T-cell (primary cell): ENCODE measurements at regions not wholly inside any gene's neighbourhood (a gene's known extent, or its start where the extent isn't known, plus 50 kb on each side); places are given as distances from the start of the nearest gene placed in this dataset.
"Not testable (repeated sequence)": the region's sequence is repeated elsewhere in the genome, so short reads cannot be mapped to it uniquely, and the experiment has no call there.

Experiments
- ATAC-seq, 4 experiments: fragments of 200-7000 bp in 3 of 4; fragments of 150-1000 bp in 1 of 4; cut with Tn5 transposase; replicated peaks in 1 of 4; 1 replicate in 3 of 4; 2 replicates in 1 of 4; pipeline ENCODE4 v1.10.0; 2021; ENCODE audit warnings: moderate library complexity in 3 of 4, mild to moderate bottlenecking in 2 of 4, moderate number of reproducible peaks in 1 of 4
- CTCF ChIA-PET, 2 donors: fragments of 300-600 bp; sonication (Branson Sonifier 250); formaldehyde crosslinking; loops; one replicate each; lab custom pipeline; 2022; ENCODE audit warnings: antibody characterized with exemption in 2 of 2; lab: Charles Lee
- POLR2A ChIA-PET, 2 donors: fragments of 300-600 bp; sonication (Branson Sonifier 250); formaldehyde crosslinking; loops; one replicate each; lab custom pipeline; 2022; ENCODE audit warnings: antibody characterized with exemption in 2 of 2; lab: Charles Lee
- DNase-seq, 35 experiments: peaks; one replicate each; pipeline versions ENCODE4 v3.0.0 to v3.0.0-alpha.2; 2013 to 2023
- H3K27ac ChIP-seq: one replicate; pipeline ENCODE4 v1.5.1; 2013; ENCODE audit warnings: low read length
- H3K27me3 ChIP-seq, 2 experiments: replicated peaks in 1 of 2; 1 replicate in 1 of 2; 2 replicates in 1 of 2; pipeline versions ENCODE4 v1.6.1 to v1.7.0; 2013; ENCODE audit warnings: low read length in 1 of 2, mixed read lengths in 1 of 2; ENCODE audit not compliant: control insufficient read depth in 2 of 2, insufficient read depth in 2 of 2; ENCODE audit errors: extremely low read depth in 1 of 2
- H3K36me3 ChIP-seq, 2 donors: 1 replicate in 1 of 2; 2 replicates in 1 of 2; pipeline versions ENCODE4 v1.6.1 to v1.7.0; 2013; ENCODE audit warnings: low read length in 1 of 2; ENCODE audit not compliant: control insufficient read depth in 2 of 2, insufficient read depth in 1 of 2; ENCODE audit errors: extremely low read depth in 1 of 2
- H3K4me1 ChIP-seq, 2 experiments: 1 replicate in 1 of 2; 2 replicates in 1 of 2; pipeline versions ENCODE4 v1.6.1 to v1.7.0; 2013; ENCODE audit warnings: low read length in 2 of 2, mixed read lengths in 1 of 2; ENCODE audit not compliant: insufficient read depth in 2 of 2, control insufficient read depth in 1 of 2; ENCODE audit errors: extremely low read depth in 1 of 2
- H3K4me3 ChIP-seq, 2 donors: 1 replicate in 1 of 2; 2 replicates in 1 of 2; pipeline versions ENCODE4 v1.5.1 to v1.7.0; 2013; ENCODE audit warnings: mild to moderate bottlenecking in 2 of 2, low read length in 1 of 2, moderate library complexity in 1 of 2; ENCODE audit not compliant: control insufficient read depth in 1 of 2; ENCODE audit errors: extremely low read depth in 1 of 2
- H3K9me3 ChIP-seq: 2 replicates; pipeline ENCODE4 v1.7.0; 2013
- H3K27ac Mint-ChIP-seq, 2 donors: one replicate each; pipeline ENCODE4 v1.8.0; 2020 to 2021; ENCODE audit warnings: mild to moderate bottlenecking in 2 of 2, mixed read lengths in 2 of 2
- H3K27me3 Mint-ChIP-seq, 2 donors: one replicate each; pipeline ENCODE4 v1.8.0; 2021 to 2022; ENCODE audit warnings: mixed read lengths in 2 of 2
- H3K36me3 Mint-ChIP-seq: one replicate; pipeline ENCODE4 v1.8.0; 2021; ENCODE audit warnings: mixed read lengths
- H3K4me1 Mint-ChIP-seq, 3 donors: one replicate each; pipeline ENCODE4 v1.8.0; 2020 to 2022; ENCODE audit warnings: mixed read lengths in 3 of 3, mild to moderate bottlenecking in 1 of 3
- H3K4me3 Mint-ChIP-seq, 3 donors: one replicate each; pipeline ENCODE4 v1.8.0; 2020 to 2022; ENCODE audit warnings: mild to moderate bottlenecking in 3 of 3, mixed read lengths in 3 of 3, moderate library complexity in 3 of 3
- H3K9me3 Mint-ChIP-seq, 3 donors: one replicate each; pipeline ENCODE4 v1.8.0; 2020 to 2022; ENCODE audit warnings: mixed read lengths in 3 of 3
- WGBS: methylation state at CpG from one replicate; pipeline ENCODE4 v1.1.5; 2013; ENCODE audit warnings: missing lambda C conversion rate; ENCODE audit not compliant: insufficient coverage; 5-methylcytosine and 5-hydroxymethylcytosine counted together

GRCh38 chr14:53368711-53369201 lies 215.6 kb upstream of the DDHD1 start:
- DNase-seq (no peak), ATAC-seq (no peak)
- no peaks in the 10 kb centered on the region for H3K4me1 Mint-ChIP-seq
- ChIA-PET CTCF (interaction anchor here in 1 of 2 donors (1.2 kb wide), 1 partner anchor 10 kb away, joined by 5 read pairs; no protein-coding TSS in a partner anchor), POLR2A (no interaction called here)
- no peaks in the 10 kb centered on the region for H3K36me3 Mint-ChIP-seq
- H3K27ac Mint-ChIP-seq = no peak overlapping the region
- H3K36me3 ChIP-seq = no peaks in the 10 kb centered on the region
- H3K27me3 ChIP-seq = no peaks in the 10 kb centered on the region
- H3K4me3 ChIP-seq = no peak overlapping the region
- no peak overlapping the region for H3K27ac ChIP-seq
- no peaks in the 10 kb centered on the region for H3K9me3 ChIP-seq
- no peaks in the 10 kb centered on the region for H3K27me3 Mint-ChIP-seq
- H3K4me3 Mint-ChIP-seq = no peak overlapping the region
- no peaks in the 10 kb centered on the region for H3K9me3 Mint-ChIP-seq
- H3K4me1 ChIP-seq = no peaks in the 10 kb centered on the region

- ChIA-PET CTCF (interaction anchor here in 1 of 2 donors (1.2 kb wide), 1 partner anchor 9 kb away, joined by 5 read pairs; no protein-coding TSS in a partner anchor), POLR2A (no interaction called here)
- Histone ChIP-seq H3K36me3 (no peaks in the 10 kb centered on the region), H3K9me3 (no peaks in the 10 kb centered on the region), H3K27me3 (no peaks in the 10 kb centered on the region), H3K4me3 (no peak overlapping the region), H3K4me1 (no peaks in the 10 kb centered on the region), H3K27ac (no peak overlapping the region)
- Mint-ChIP-seq H3K27ac (no peak overlapping the region), H3K9me3 (peaks cover 0 to under 1% (median under 1%) of the 10 kb centered on the region in 3 donors), H3K4me3 (no peak overlapping the region), H3K4me1 (no peaks in the 10 kb centered on the region), H3K27me3 (no peaks in the 10 kb centered on the region), H3K36me3 (no peaks in the 10 kb centered on the region)
- DNase-seq (no peak), ATAC-seq (no peak)
- WGBS = no CpG with 5 or more reads among the region's 4 CpGs
Measured at GRCh38 chr14:53368066-53368465, 214.9 kb upstream of the DDHD1 start.

GRCh38 chr14:53367644-53368026 lies 214.5 kb upstream of the DDHD1 start:
- ATAC-seq (no peak), DNase-seq (no peak)
- Mint-ChIP-seq H3K27me3 (no peaks in the 10 kb centered on the region), H3K4me1 (no peaks in the 10 kb centered on the region), H3K9me3 (peaks cover 3 to 4% (median 4%) of the 10 kb centered on the region in 3 donors), H3K27ac (no peak overlapping the region), H3K36me3 (no peaks in the 10 kb centered on the region), H3K4me3 (no peak overlapping the region)
- no peaks in the 10 kb centered on the region for H3K9me3 ChIP-seq
- 79% methylated on average over 3 of the region's 4 CpGs for WGBS
- no peak overlapping the region for H3K4me3 ChIP-seq
- ChIA-PET POLR2A (no interaction called here), CTCF (no interaction called here)
- no peaks in the 10 kb centered on the region for H3K27me3 ChIP-seq
- H3K27ac ChIP-seq = no peak overlapping the region
- no peaks in the 10 kb centered on the region for H3K4me1 ChIP-seq
- no peaks in the 10 kb centered on the region for H3K36me3 ChIP-seq

GRCh38 chr14:53365486-53366130 lies 212.5 kb upstream of the DDHD1 start:
- no peaks in the 10 kb centered on the region for H3K9me3 ChIP-seq
- Mint-ChIP-seq H3K36me3 (no peaks in the 10 kb centered on the region), H3K9me3 (peaks cover 3 to 6% (median 4%) of the 10 kb centered on the region in 3 donors), H3K27me3 (no peaks in the 10 kb centered on the region), H3K27ac (no peak overlapping the region), H3K4me3 (no peak overlapping the region), H3K4me1 (no peaks in the 10 kb centered on the region)
- no peak overlapping the region for H3K27ac ChIP-seq
- CTCF ChIA-PET = no interaction called here
- no peaks in the 10 kb centered on the region for H3K36me3 ChIP-seq
- no CpG with 5 or more reads among the region's 3 CpGs for WGBS
- ATAC-seq = no peak
- DNase-seq = no peak
- no peak overlapping the region for H3K4me3 ChIP-seq
- H3K27me3 ChIP-seq = no peaks in the 10 kb centered on the region
- no peaks in the 10 kb centered on the region for H3K4me1 ChIP-seq
- POLR2A ChIA-PET = no interaction called here

GRCh38 chr14:53362916-53363315 lies 209.8 kb upstream of the DDHD1 start:
- H3K27ac Mint-ChIP-seq, ATAC-seq, H3K4me1 ChIP-seq, H3K36me3 Mint-ChIP-seq, H3K4me3 ChIP-seq, H3K27ac ChIP-seq, H3K27me3 Mint-ChIP-seq, CTCF ChIA-PET, H3K9me3 Mint-ChIP-seq, H3K4me3 Mint-ChIP-seq, DNase-seq, H3K27me3 ChIP-seq, H3K36me3 ChIP-seq, H3K4me1 Mint-ChIP-seq, POLR2A ChIA-PET, H3K9me3 ChIP-seq: not testable (repeated sequence)
- WGBS = no CpG with 5 or more reads among the region's 2 CpGs

GRCh38 chr14:53360829-53361228 lies 207.7 kb upstream of the DDHD1 start:
- POLR2A ChIA-PET = no interaction called here

GRCh38 chr14:53358166-53358565 lies 205.0 kb upstream of the DDHD1 start:
- ChIA-PET CTCF (no interaction called here), POLR2A (no interaction called here)
- H3K4me1 ChIP-seq = no peaks in the 10 kb centered on the region
- H3K27me3 Mint-ChIP-seq = no peaks in the 10 kb centered on the region
- H3K36me3 Mint-ChIP-seq = no peaks in the 10 kb centered on the region
- no peaks in the 10 kb centered on the region for H3K4me1 Mint-ChIP-seq
- DNase-seq = no peak
- no peak overlapping the region for H3K27ac ChIP-seq
- H3K4me3 ChIP-seq = no peak overlapping the region
- no peaks in the 10 kb centered on the region for H3K9me3 ChIP-seq
- H3K27me3 ChIP-seq = no peaks in the 10 kb centered on the region
- no peak for ATAC-seq
- H3K9me3 Mint-ChIP-seq = peaks cover 4 to 9% (median 7%) of the 10 kb centered on the region in 3 donors
- H3K4me3 Mint-ChIP-seq = no peak overlapping the region
- H3K36me3 ChIP-seq = no peaks in the 10 kb centered on the region
- H3K27ac Mint-ChIP-seq = no peak overlapping the region

More at GRCh38 chr14:53360829-53361228, 207.7 kb upstream of the DDHD1 start:
- Mint-ChIP-seq H3K36me3 (no peaks in the 10 kb centered on the region), H3K27ac (no peak overlapping the region), H3K27me3 (no peaks in the 10 kb centered on the region), H3K4me3 (no peak overlapping the region), H3K9me3 (peaks cover 4 to 9% (median 7%) of the 10 kb centered on the region in 3 donors), H3K4me1 (no peaks in the 10 kb centered on the region)
- Histone ChIP-seq H3K4me3 (no peak overlapping the region), H3K27me3 (no peaks in the 10 kb centered on the region), H3K9me3 (no peaks in the 10 kb centered on the region), H3K36me3 (no peaks in the 10 kb centered on the region), H3K27ac (no peak overlapping the region), H3K4me1 (no peaks in the 10 kb centered on the region)
- no peak for DNase-seq
- ATAC-seq = no peak
- CTCF ChIA-PET = no interaction called here
